PFSK-1 (cell line): ENCODE measurements at regions not wholly inside any gene's neighbourhood (a gene's known extent, or its start where the extent isn't known, plus 50 kb on each side); places are given as distances from the start of the nearest gene placed in this dataset.

ENCODE experiments used
- FOXP2 ChIP-seq: optimal IDR thresholded peaks from 2 replicates; pipeline ENCODE3; 2011; ENCODE audit warnings: borderline replicate concordance, control low read depth, inconsistent platforms; ENCODE audit not compliant: insufficient read depth; ENCODE audit errors: extremely low read length, extremely low read depth
- POLR2AphosphoS5 ChIP-seq: IDR thresholded peaks from 2 replicates; pipeline ENCODE4 v1.6.1; 2012; ENCODE audit warnings: low read depth, mild to moderate bottlenecking, control low read depth, low read length, moderate library complexity
- SIN3A ChIP-seq: IDR thresholded peaks from 2 replicates; pipeline ENCODE4 v1.6.1; 2012; ENCODE audit warnings: mild to moderate bottlenecking, low read length, moderate library complexity, borderline replicate concordance; ENCODE audit not compliant: insufficient read depth
- TAF1 ChIP-seq: IDR thresholded peaks from 2 replicates; pipeline ENCODE4 v1.6.1; 2012; ENCODE audit warnings: low read length, control low read depth, borderline replicate concordance; ENCODE audit not compliant: insufficient read depth
- TF ChIP-seq, protein P1 (sequence below), 2 experiments: IDR thresholded peaks; 2 replicates each; pipeline versions ENCODE4 v1.6.1 to v1.8.0; 2011 to 2012; ENCODE audit warnings: low read depth in 2 of 2, low read length in 2 of 2, control low read depth in 1 of 2, inconsistent platforms in 1 of 2, mild to moderate bottlenecking in 1 of 2, moderate library complexity in 1 of 2; ENCODE audit not compliant: insufficient read depth in 1 of 2

DNA sequence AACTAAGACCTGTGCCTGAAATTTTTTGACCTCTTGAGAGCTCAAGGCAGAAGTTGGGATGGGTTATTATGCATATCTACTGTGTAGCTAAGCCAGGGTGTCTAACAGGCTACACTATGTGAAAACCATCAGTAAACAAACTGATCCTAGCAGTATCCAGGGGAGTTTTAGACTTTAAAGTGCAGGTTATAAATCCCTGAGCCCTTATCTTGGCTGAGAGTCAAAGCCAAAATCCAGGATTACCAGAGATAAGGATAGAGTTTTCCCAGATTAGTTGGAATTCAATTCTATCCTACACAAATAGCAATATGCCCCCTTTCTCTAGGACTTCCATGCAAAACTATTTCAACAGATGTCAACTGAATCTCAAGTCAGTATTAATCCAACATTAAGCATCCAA, 1229.7 kb downstream of the GRIK2 start:
- TF ChIP-seq, protein P1, sequence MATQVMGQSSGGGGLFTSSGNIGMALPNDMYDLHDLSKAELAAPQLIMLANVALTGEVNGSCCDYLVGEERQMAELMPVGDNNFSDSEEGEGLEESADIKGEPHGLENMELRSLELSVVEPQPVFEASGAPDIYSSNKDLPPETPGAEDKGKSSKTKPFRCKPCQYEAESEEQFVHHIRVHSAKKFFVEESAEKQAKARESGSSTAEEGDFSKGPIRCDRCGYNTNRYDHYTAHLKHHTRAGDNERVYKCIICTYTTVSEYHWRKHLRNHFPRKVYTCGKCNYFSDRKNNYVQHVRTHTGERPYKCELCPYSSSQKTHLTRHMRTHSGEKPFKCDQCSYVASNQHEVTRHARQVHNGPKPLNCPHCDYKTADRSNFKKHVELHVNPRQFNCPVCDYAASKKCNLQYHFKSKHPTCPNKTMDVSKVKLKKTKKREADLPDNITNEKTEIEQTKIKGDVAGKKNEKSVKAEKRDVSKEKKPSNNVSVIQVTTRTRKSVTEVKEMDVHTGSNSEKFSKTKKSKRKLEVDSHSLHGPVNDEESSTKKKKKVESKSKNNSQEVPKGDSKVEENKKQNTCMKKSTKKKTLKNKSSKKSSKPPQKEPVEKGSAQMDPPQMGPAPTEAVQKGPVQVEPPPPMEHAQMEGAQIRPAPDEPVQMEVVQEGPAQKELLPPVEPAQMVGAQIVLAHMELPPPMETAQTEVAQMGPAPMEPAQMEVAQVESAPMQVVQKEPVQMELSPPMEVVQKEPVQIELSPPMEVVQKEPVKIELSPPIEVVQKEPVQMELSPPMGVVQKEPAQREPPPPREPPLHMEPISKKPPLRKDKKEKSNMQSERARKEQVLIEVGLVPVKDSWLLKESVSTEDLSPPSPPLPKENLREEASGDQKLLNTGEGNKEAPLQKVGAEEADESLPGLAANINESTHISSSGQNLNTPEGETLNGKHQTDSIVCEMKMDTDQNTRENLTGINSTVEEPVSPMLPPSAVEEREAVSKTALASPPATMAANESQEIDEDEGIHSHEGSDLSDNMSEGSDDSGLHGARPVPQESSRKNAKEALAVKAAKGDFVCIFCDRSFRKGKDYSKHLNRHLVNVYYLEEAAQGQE (IDR thresholded peaks at IDR 0.05; ENCODE audit: insufficient read depth in 1 of 2, low read depth in 2 of 2, low read length in 2 of 2) = no peak
- TF ChIP-seq POLR2AphosphoS5 = no peak
- TF ChIP-seq FOXP2 = no peak
- TF ChIP-seq TAF1 = no peak
- TF ChIP-seq SIN3A = no peak

DNA sequence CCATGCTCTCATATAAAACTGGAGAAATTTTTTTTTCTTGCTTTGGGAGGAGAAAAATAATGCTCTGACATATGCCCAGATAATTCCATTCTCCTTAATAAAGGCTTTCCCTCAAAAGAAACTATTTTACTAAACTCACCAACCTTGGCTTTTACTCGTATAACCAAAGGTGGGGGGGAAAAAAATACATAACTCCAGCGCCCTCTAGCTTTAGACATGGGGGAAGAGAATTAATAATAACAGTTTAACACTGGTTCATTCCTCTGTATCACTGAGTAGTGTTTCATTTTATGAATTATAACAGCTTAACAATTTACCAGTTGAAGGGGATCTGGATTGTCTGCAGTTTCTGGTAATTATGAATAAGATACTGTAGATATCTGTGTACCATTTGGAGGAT, 1226.1 kb downstream of the GRIK2 start:
- no peak for TF ChIP-seq TAF1
- no peak for TF ChIP-seq POLR2AphosphoS5
- TF ChIP-seq, protein P1 (IDR thresholded peaks at IDR 0.05; ENCODE audit: insufficient read depth in 1 of 2, low read depth in 2 of 2, low read length in 2 of 2) = no peak
- no peak for TF ChIP-seq FOXP2
- TF ChIP-seq SIN3A = no peak

DNA sequence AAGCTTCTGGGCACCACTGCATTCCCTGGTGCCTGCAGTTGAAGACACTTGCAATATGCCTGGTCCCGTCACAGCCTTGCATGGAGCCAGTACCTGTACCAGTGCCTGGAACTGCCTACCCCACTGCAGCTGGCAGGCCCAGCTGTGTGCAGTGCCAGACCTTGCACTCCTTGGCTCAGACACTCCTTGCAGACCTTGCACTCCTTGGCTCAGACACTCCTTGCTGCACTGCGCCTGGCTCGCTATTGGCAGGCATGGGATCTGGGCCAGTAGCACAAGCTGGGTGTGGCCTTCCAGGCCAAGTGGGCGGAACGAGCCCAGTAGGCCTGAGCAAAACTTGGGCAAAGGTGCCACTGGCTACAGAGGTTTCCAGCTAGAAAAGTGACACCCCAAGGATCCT, 1189.1 kb downstream of the GRIK2 start:
- TF ChIP-seq TAF1 = no peak
- TF ChIP-seq, protein P1 (IDR thresholded peaks at IDR 0.05; ENCODE audit: insufficient read depth in 1 of 2, low read depth in 2 of 2, low read length in 2 of 2) = no peak
- TF ChIP-seq FOXP2 = no peak
- no peak for TF ChIP-seq SIN3A
- TF ChIP-seq POLR2AphosphoS5 = no peak

DNA sequence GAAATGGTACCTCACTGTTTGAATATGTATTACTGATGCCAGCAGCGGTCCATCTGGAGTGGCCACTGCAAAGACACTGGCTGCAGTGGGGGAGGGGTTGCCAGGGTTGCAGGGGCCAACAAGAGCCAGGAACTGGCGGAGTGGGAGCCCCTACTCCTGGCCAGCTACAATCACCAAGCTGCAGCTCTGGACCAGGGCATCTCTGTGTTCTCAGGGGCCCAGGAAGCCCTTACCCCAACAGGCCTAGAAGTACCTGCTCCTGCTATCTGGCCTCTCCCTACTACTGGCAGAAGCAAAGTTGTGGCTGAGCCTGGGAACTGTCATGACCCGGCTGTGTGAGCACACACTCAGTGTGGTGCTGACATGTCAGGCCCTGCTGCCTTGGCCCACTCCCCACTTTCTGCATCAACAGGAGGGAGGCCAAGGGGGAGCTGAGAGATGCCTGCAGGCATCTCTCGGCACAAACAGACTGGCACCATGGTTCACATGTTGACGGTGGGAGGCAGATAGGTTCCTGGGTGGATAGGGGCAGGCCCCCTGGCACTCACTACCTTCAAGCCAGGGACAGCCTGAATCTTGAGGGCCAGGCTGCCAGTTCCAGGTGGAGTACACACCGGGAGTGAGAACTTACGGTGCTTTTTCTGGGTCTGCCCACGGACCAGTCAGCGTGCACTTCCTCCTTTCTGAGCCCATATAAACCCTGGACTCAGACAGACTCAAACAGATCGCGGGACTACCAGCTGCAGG, 1188.0 kb downstream of the GRIK2 start:
- TF ChIP-seq, protein P1 (IDR thresholded peaks at IDR 0.05; ENCODE audit: insufficient read depth in 1 of 2, low read depth in 2 of 2, low read length in 2 of 2) = no peak
- TF ChIP-seq SIN3A = no peak
- TF ChIP-seq POLR2AphosphoS5 = no peak
- TF ChIP-seq TAF1 = no peak
- no peak for TF ChIP-seq FOXP2
